Activated T-helper 17 cell treated with anti-CD3 and anti-CD28 coated beads, Interleukin-2, amount 50 U/mL, for 72 hours (primary cell): ENCODE measurements at regions not wholly inside any gene's neighbourhood (a gene's known extent, or its start where the extent isn't known, plus 50 kb on each side); places are given as distances from the start of the nearest gene placed in this dataset.
"Not testable (repeated sequence)": the region's sequence is repeated elsewhere in the genome, so short reads cannot be mapped to it uniquely, and the experiment has no call there.

Source experiments
- ATAC-seq: fragments of 150-1000 bp; cut with Tn5 transposase; replicated peaks from 2 replicates; pipeline ENCODE4 v1.10.0; 2021; ENCODE audit warnings: mild to moderate bottlenecking, moderate library complexity
- H3K27ac Mint-ChIP-seq: one replicate; pipeline ENCODE4 v1.8.0; 2022; ENCODE audit warnings: mixed read lengths
- H3K27me3 Mint-ChIP-seq: one replicate; pipeline ENCODE4 v1.8.0; 2022; ENCODE audit warnings: mixed read lengths
- H3K36me3 Mint-ChIP-seq: one replicate; pipeline ENCODE4 v1.8.0; 2022; ENCODE audit warnings: low read depth, mild to moderate bottlenecking, mixed read lengths
- H3K4me1 Mint-ChIP-seq: one replicate; pipeline ENCODE4 v1.8.0; 2022; ENCODE audit warnings: mixed read lengths
- H3K4me3 Mint-ChIP-seq: one replicate; pipeline ENCODE4 v1.8.0; 2022; ENCODE audit warnings: mild to moderate bottlenecking, mixed read lengths
- H3K9me3 Mint-ChIP-seq: one replicate; pipeline ENCODE4 v1.8.0; 2022; ENCODE audit warnings: mixed read lengths

GRCh38 chr18:1013951-1014350, 109.3 kb downstream of the ADCYAP1 start:
- Mint-ChIP-seq H3K9me3 (no peaks in the 10 kb centered on the region), H3K36me3 (no peaks in the 10 kb centered on the region), H3K27ac (no peak overlapping the region), H3K27me3 (no peaks in the 10 kb centered on the region), H3K4me1 (no peaks in the 10 kb centered on the region), H3K4me3 (no peak overlapping the region)
- ATAC-seq: no peak

- Mint-ChIP-seq H3K4me1 (no peaks in the 10 kb centered on the region), H3K4me3 (no peak overlapping the region), H3K9me3 (no peaks in the 10 kb centered on the region), H3K36me3 (no peaks in the 10 kb centered on the region), H3K27me3 (no peaks in the 10 kb centered on the region), H3K27ac (no peak overlapping the region)
- ATAC-seq: no peak
Observed at GRCh38 chr18:1014509-1014908, 109.8 kb downstream of the ADCYAP1 start.

- ATAC-seq: no peak
- no peaks in the 10 kb centered on the region for H3K9me3 Mint-ChIP-seq
Observed at GRCh38 chr18:1014951-1015624, 110.4 kb downstream of the ADCYAP1 start.

GRCh38 chr18:1015777-1016176, 111.1 kb downstream of the ADCYAP1 start:
- no peak overlapping the region for H3K4me3 Mint-ChIP-seq
- H3K27me3 Mint-ChIP-seq: no peaks in the 10 kb centered on the region
- no peak overlapping the region for H3K27ac Mint-ChIP-seq
- no peaks in the 10 kb centered on the region for H3K4me1 Mint-ChIP-seq
- ATAC-seq: no peak
- no peaks in the 10 kb centered on the region for H3K9me3 Mint-ChIP-seq
- H3K36me3 Mint-ChIP-seq: no peaks in the 10 kb centered on the region

More at GRCh38 chr18:1014951-1015624, 110.4 kb downstream of the ADCYAP1 start:
- Mint-ChIP-seq H3K27ac (no peak overlapping the region), H3K36me3 (no peaks in the 10 kb centered on the region), H3K4me3 (no peak overlapping the region), H3K27me3 (no peaks in the 10 kb centered on the region), H3K4me1 (no peaks in the 10 kb centered on the region)

GRCh38 chr18:1017227-1018058, 112.8 kb downstream of the ADCYAP1 start:
- Mint-ChIP-seq H3K27ac (no peak overlapping the region), H3K9me3 (no peaks in the 10 kb centered on the region), H3K4me3 (no peak overlapping the region), H3K27me3 (no peaks in the 10 kb centered on the region), H3K4me1 (no peaks in the 10 kb centered on the region), H3K36me3 (no peaks in the 10 kb centered on the region)
- no peak for ATAC-seq

GRCh38 chr18:1018181-1018681, 113.6 kb downstream of the ADCYAP1 start:
- Mint-ChIP-seq H3K4me3 (no peak overlapping the region), H3K27ac (no peak overlapping the region), H3K36me3 (no peaks in the 10 kb centered on the region), H3K9me3 (no peaks in the 10 kb centered on the region), H3K27me3 (no peaks in the 10 kb centered on the region), H3K4me1 (no peaks in the 10 kb centered on the region)
- ATAC-seq: no peak

GRCh38 chr18:1019191-1019590, 114.5 kb downstream of the ADCYAP1 start:
- no peak for ATAC-seq
- Mint-ChIP-seq H3K4me1 (no peaks in the 10 kb centered on the region), H3K4me3 (no peak overlapping the region), H3K27me3 (no peaks in the 10 kb centered on the region), H3K9me3 (no peaks in the 10 kb centered on the region), H3K36me3 (no peaks in the 10 kb centered on the region), H3K27ac (no peak overlapping the region)

GRCh38 chr18:1020731-1021344, 116.2 kb downstream of the ADCYAP1 start:
- no peak overlapping the region for H3K27ac Mint-ChIP-seq
- no peaks in the 10 kb centered on the region for H3K27me3 Mint-ChIP-seq
- no peak for ATAC-seq

GRCh38 chr18:1026930-1027329, 122.3 kb downstream of the ADCYAP1 start:
- Mint-ChIP-seq H3K36me3 (no peaks in the 10 kb centered on the region), H3K9me3 (peaks cover 10% of the 10 kb centered on the region), H3K27me3 (no peaks in the 10 kb centered on the region), H3K27ac (no peak overlapping the region), H3K4me3 (no peak overlapping the region), H3K4me1 (no peaks in the 10 kb centered on the region)
- no peak for ATAC-seq

More at GRCh38 chr18:1020731-1021344, 116.2 kb downstream of the ADCYAP1 start:
- H3K4me1 Mint-ChIP-seq: no peaks in the 10 kb centered on the region
- no peak overlapping the region for H3K4me3 Mint-ChIP-seq
- no peaks in the 10 kb centered on the region for H3K36me3 Mint-ChIP-seq
- H3K9me3 Mint-ChIP-seq: no peaks in the 10 kb centered on the region

GRCh38 chr18:1033092-1033491, 128.4 kb downstream of the ADCYAP1 start:
- not testable (repeated sequence) for H3K9me3 Mint-ChIP-seq, H3K36me3 Mint-ChIP-seq, H3K27me3 Mint-ChIP-seq, ATAC-seq, H3K4me3 Mint-ChIP-seq, H3K27ac Mint-ChIP-seq, H3K4me1 Mint-ChIP-seq

GRCh38 chr18:1034971-1035370, 130.3 kb downstream of the ADCYAP1 start:
- Mint-ChIP-seq H3K4me3 (no peak overlapping the region), H3K36me3 (no peaks in the 10 kb centered on the region), H3K9me3 (peaks cover 3% of the 10 kb centered on the region), H3K27ac (no peak overlapping the region), H3K4me1 (no peaks in the 10 kb centered on the region), H3K27me3 (peaks cover 7% of the 10 kb centered on the region)
- ATAC-seq: no peak

- Mint-ChIP-seq H3K27ac (no peak overlapping the region), H3K4me1 (no peaks in the 10 kb centered on the region), H3K4me3 (no peak overlapping the region), H3K9me3 (no peaks in the 10 kb centered on the region), H3K27me3 (peaks cover 7% of the 10 kb centered on the region), H3K36me3 (no peaks in the 10 kb centered on the region)
- no peak for ATAC-seq
Observed at GRCh38 chr18:1036926-1037325, 132.3 kb downstream of the ADCYAP1 start.

GRCh38 chr18:1037776-1038175, 133.1 kb downstream of the ADCYAP1 start:
- H3K27me3 Mint-ChIP-seq: peaks cover 7% of the 10 kb centered on the region

GRCh38 chr18:1039421-1039820, 134.8 kb downstream of the ADCYAP1 start:
- no peak for ATAC-seq
- Mint-ChIP-seq H3K36me3 (no peaks in the 10 kb centered on the region), H3K9me3 (no peaks in the 10 kb centered on the region), H3K4me3 (no peak overlapping the region), H3K4me1 (no peaks in the 10 kb centered on the region), H3K27me3 (peaks cover 3% of the 10 kb centered on the region), H3K27ac (no peak overlapping the region)

More at GRCh38 chr18:1037776-1038175, 133.1 kb downstream of the ADCYAP1 start:
- H3K4me1 Mint-ChIP-seq: no peaks in the 10 kb centered on the region
- no peak overlapping the region for H3K27ac Mint-ChIP-seq
- no peaks in the 10 kb centered on the region for H3K36me3 Mint-ChIP-seq
- no peak for ATAC-seq
- H3K4me3 Mint-ChIP-seq: no peak overlapping the region
- H3K9me3 Mint-ChIP-seq: no peaks in the 10 kb centered on the region

GRCh38 chr18:1043039-1043438, 138.4 kb downstream of the ADCYAP1 start:
- H3K4me1 Mint-ChIP-seq, H3K27me3 Mint-ChIP-seq, H3K27ac Mint-ChIP-seq, H3K36me3 Mint-ChIP-seq, H3K9me3 Mint-ChIP-seq, ATAC-seq, H3K4me3 Mint-ChIP-seq: not testable (repeated sequence)
